ENCODE measurements at regions not wholly inside any gene's neighbourhood (a gene's known extent, or its start where the extent isn't known, plus 50 kb on each side); places are given as distances from the start of the nearest gene placed in this dataset.

GRCh38 chr22:27438271-27438980, 363.1 kb downstream of the MN1 start:
- Histone ChIP-seq H3K79me2 (ENCODE audit: low read length) (no peaks in the 10 kb centered on the region), H3K4me1 (ENCODE audit: low read length) (no peaks in the 10 kb centered on the region), H3K9ac (ENCODE audit: low read length) (no peak overlapping the region), H3K4me3 (ENCODE audit: low read length) (no peak overlapping the region), H3K9me3 (replicated peaks; ENCODE audit: insufficient read depth, low read length) (no peaks in the 10 kb centered on the region), H2AFZ (ENCODE audit: low read length) (no peak overlapping the region), H3K27ac (ENCODE audit: low read length) (no peak overlapping the region), H3K4me2 (ENCODE audit: low read depth, low read length) (no peak overlapping the region), H4K20me1 (ENCODE audit: insufficient read depth, low read length) (no peaks in the 10 kb centered on the region; the same call in 1 of the 2 replicates), H3K36me3 (replicated peaks; ENCODE audit: insufficient read depth, low read length) (no peaks in the 10 kb centered on the region), H3K27me3 (replicated peaks; ENCODE audit: insufficient read depth, low read length) (peaks cover 87% of the 10 kb centered on the region), H3F3A (ENCODE audit: insufficient read depth, low read length) (no peaks in the 10 kb centered on the region), H3K9me2 (replicated peaks; ENCODE audit: insufficient read depth, low read length) (no peaks in the 10 kb centered on the region)
- no peak for DNase-seq
- no peak for TF ChIP-seq CTCF (IDR thresholded peaks at IDR 0.05; ENCODE audit: low read length)
- no peak for TF ChIP-seq EZH2phosphoT487 (IDR thresholded peaks at IDR 0.05; ENCODE audit: low read length)

- Histone ChIP-seq H3K4me3 (ENCODE audit: low read length) (no peak overlapping the region), H4K20me1 (ENCODE audit: insufficient read depth, low read length) (no peaks in the 10 kb centered on the region; the same call in 1 of the 2 replicates), H3K9ac (ENCODE audit: low read length) (no peak overlapping the region), H3K27ac (ENCODE audit: low read length) (no peak overlapping the region), H3K4me1 (ENCODE audit: low read length) (no peaks in the 10 kb centered on the region), H3K27me3 (replicated peaks; ENCODE audit: insufficient read depth, low read length) (peaks cover 94% of the 10 kb centered on the region), H2AFZ (ENCODE audit: low read length) (no peak overlapping the region), H3K4me2 (ENCODE audit: low read depth, low read length) (no peak overlapping the region), H3K9me2 (replicated peaks; ENCODE audit: insufficient read depth, low read length) (no peaks in the 10 kb centered on the region), H3K36me3 (replicated peaks; ENCODE audit: insufficient read depth, low read length) (no peaks in the 10 kb centered on the region), H3F3A (ENCODE audit: insufficient read depth, low read length) (no peaks in the 10 kb centered on the region), H3K9me3 (replicated peaks; ENCODE audit: insufficient read depth, low read length) (no peaks in the 10 kb centered on the region), H3K79me2 (ENCODE audit: low read length) (no peaks in the 10 kb centered on the region)
- no peak for DNase-seq
- TF ChIP-seq EZH2phosphoT487 (IDR thresholded peaks at IDR 0.05; ENCODE audit: low read length): no peak
- TF ChIP-seq EZH2 (optimal IDR thresholded peaks at IDR 0.05; ENCODE audit: low read depth, low read length): no peak
- TF ChIP-seq CTCF (IDR thresholded peaks at IDR 0.05; ENCODE audit: low read length): no peak
Measured at GRCh38 chr22:27439131-27439530, 362.4 kb downstream of the MN1 start.

GRCh38 chr22:27440304-27440865, 361.2 kb downstream of the MN1 start:
- Histone ChIP-seq H2AFZ (ENCODE audit: low read length) (no peak overlapping the region), H3F3A (ENCODE audit: insufficient read depth, low read length) (no peaks in the 10 kb centered on the region), H4K20me1 (ENCODE audit: insufficient read depth, low read length) (no peaks in the 10 kb centered on the region; the same call in 1 of the 2 replicates), H3K36me3 (replicated peaks; ENCODE audit: insufficient read depth, low read length) (no peaks in the 10 kb centered on the region), H3K27ac (ENCODE audit: low read length) (no peak overlapping the region), H3K4me3 (ENCODE audit: low read length) (no peak overlapping the region), H3K4me2 (ENCODE audit: low read depth, low read length) (no peak overlapping the region), H3K9ac (ENCODE audit: low read length) (no peak overlapping the region), H3K9me3 (replicated peaks; ENCODE audit: insufficient read depth, low read length) (no peaks in the 10 kb centered on the region), H3K9me2 (replicated peaks; ENCODE audit: insufficient read depth, low read length) (no peaks in the 10 kb centered on the region), H3K27me3 (replicated peaks; ENCODE audit: insufficient read depth, low read length) (peaks cover 91% of the 10 kb centered on the region), H3K4me1 (ENCODE audit: low read length) (no peaks in the 10 kb centered on the region), H3K79me2 (ENCODE audit: low read length) (no peaks in the 10 kb centered on the region)
- DNase-seq: no peak
- TF ChIP-seq EZH2phosphoT487 (IDR thresholded peaks at IDR 0.05; ENCODE audit: low read length) (no peak), CTCF (IDR thresholded peaks at IDR 0.05; ENCODE audit: low read length) (no peak)

Data from MM.1S (cell line).